SU-DHL-6 (cell line): ENCODE measurements at regions not wholly inside any gene's neighbourhood (a gene's known extent, or its start where the extent isn't known, plus 50 kb on each side); places are given as distances from the start of the nearest gene placed in this dataset.

ENCODE experiments used
- H2AFZ ChIP-seq: fragments of 200-600 bp; sonication (generic); 2 replicates; pipeline ENCODE4 v1.6.1; 2014; ENCODE audit warnings: low read depth, mild to moderate bottlenecking, moderate library complexity, mixed read lengths, antibody characterized with exemption, low read length; ENCODE audit not compliant: severe bottlenecking
- H3F3A ChIP-seq: fragments of 200-600 bp; shearing (Covaris generic); 2 replicates; pipeline ENCODE4 v1.6.0; 2016; ENCODE audit warnings: antibody characterized with exemption, mild to moderate bottlenecking; ENCODE audit not compliant: insufficient read depth
- H3K27ac ChIP-seq: fragments of 200-600 bp; sonication (generic); 2 replicates; pipeline ENCODE4 v1.5.1; 2016; ENCODE audit warnings: low read depth, mild to moderate bottlenecking, low read length, moderate library complexity, mixed read lengths
- H3K27me3 ChIP-seq: fragments of 200-600 bp; sonication (generic), shearing (Covaris generic); 2 replicates; pipeline ENCODE4 v1.6.0; 2014; ENCODE audit warnings: mild to moderate bottlenecking, low read length
- H3K36me3 ChIP-seq: fragments of 200-600 bp; sonication (generic); 2 replicates; pipeline ENCODE4 v1.6.1; 2014; ENCODE audit warnings: mild to moderate bottlenecking, low read length, mixed read lengths
- H3K4me2 ChIP-seq: fragments of 300-600, 200-600 bp; shearing (Covaris generic), sonication (generic); 2 replicates; pipeline ENCODE4 v1.6.0; 2014; ENCODE audit warnings: low read length, low read depth, mild to moderate bottlenecking; ENCODE audit not compliant: poor library complexity, severe bottlenecking
- H3K4me3 ChIP-seq: fragments of 200-600 bp; sonication (generic); 2 replicates; pipeline ENCODE4 v1.5.1; 2014; ENCODE audit warnings: antibody characterized with exemption, low read length, mild to moderate bottlenecking, mixed read lengths; ENCODE audit not compliant: insufficient read depth, poor library complexity, severe bottlenecking
- H3K79me2 ChIP-seq: fragments of 200-600 bp; sonication (generic); 2 replicates; pipeline ENCODE4 v1.6.1; 2014; ENCODE audit warnings: mild to moderate bottlenecking, low read length, moderate library complexity; ENCODE audit not compliant: insufficient read depth
- H3K9ac ChIP-seq: fragments of 200-600 bp; sonication (generic); 2 replicates; pipeline ENCODE4 v1.7.0; 2014; ENCODE audit warnings: mild to moderate bottlenecking, low read length
- H3K9me2 ChIP-seq: fragments of 200-600 bp; sonication (generic); replicated peaks from 2 replicates; pipeline ENCODE4 v1.6.1; 2014; ENCODE audit warnings: low read length; ENCODE audit not compliant: insufficient read depth
- H3K9me3 ChIP-seq: fragments of 200-600 bp; sonication (generic); 2 replicates; pipeline ENCODE4 v1.6.1; 2014; ENCODE audit warnings: low read length, mixed read lengths; ENCODE audit not compliant: insufficient read depth
- H4K20me1 ChIP-seq: fragments of 200-600 bp; sonication (generic); 2 replicates; pipeline ENCODE4 v1.6.1; 2014; ENCODE audit warnings: low read depth, mild to moderate bottlenecking, antibody characterized with exemption, low read length, moderate library complexity, mixed read lengths
- EZH2phosphoT487 ChIP-seq: fragments of 200-600 bp; sonication (generic), shearing (Covaris generic); conservative IDR thresholded peaks from 2 replicates; pipeline ENCODE4 v1.6.1; 2018; ENCODE audit warnings: mild to moderate bottlenecking, antibody characterized with exemption, low read length, moderate library complexity, mixed read lengths
- TF ChIP-seq, protein P1 (sequence below): fragments of 200-600 bp; sonication (generic); IDR thresholded peaks from one replicate; pipeline ENCODE4 v1.5.1; 2017; ENCODE audit warnings: antibody characterized with exemption, mild to moderate bottlenecking, low read length, moderate library complexity; ENCODE audit not compliant: insufficient read depth, poor library complexity, severe bottlenecking

- Histone ChIP-seq H3K9me3 (no peaks in the 10 kb centered on the region), H3K4me3 (no peak overlapping the region), H3K27ac (no peak overlapping the region), H3K27me3 (no peaks in the 10 kb centered on the region; the same call in 1 of the 2 replicates), H3K9ac (no peak overlapping the region), H3K4me2 (no peak overlapping the region), H4K20me1 (no peaks in the 10 kb centered on the region), H3K9me2 (no peaks in the 10 kb centered on the region), H3F3A (no peaks in the 10 kb centered on the region), H2AFZ (no peak overlapping the region), H3K79me2 (no peaks in the 10 kb centered on the region), H3K36me3 (no peaks in the 10 kb centered on the region)
- no peak for TF ChIP-seq EZH2phosphoT487
- TF ChIP-seq, protein P1, sequence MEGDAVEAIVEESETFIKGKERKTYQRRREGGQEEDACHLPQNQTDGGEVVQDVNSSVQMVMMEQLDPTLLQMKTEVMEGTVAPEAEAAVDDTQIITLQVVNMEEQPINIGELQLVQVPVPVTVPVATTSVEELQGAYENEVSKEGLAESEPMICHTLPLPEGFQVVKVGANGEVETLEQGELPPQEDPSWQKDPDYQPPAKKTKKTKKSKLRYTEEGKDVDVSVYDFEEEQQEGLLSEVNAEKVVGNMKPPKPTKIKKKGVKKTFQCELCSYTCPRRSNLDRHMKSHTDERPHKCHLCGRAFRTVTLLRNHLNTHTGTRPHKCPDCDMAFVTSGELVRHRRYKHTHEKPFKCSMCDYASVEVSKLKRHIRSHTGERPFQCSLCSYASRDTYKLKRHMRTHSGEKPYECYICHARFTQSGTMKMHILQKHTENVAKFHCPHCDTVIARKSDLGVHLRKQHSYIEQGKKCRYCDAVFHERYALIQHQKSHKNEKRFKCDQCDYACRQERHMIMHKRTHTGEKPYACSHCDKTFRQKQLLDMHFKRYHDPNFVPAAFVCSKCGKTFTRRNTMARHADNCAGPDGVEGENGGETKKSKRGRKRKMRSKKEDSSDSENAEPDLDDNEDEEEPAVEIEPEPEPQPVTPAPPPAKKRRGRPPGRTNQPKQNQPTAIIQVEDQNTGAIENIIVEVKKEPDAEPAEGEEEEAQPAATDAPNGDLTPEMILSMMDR = no peak
These were observed 111.3 kb upstream of the PRR20G start for GRCh38 chr3:127399154-127399553.

GRCh38 chr3:127396473-127396872 lies 108.6 kb upstream of the PRR20G start:
- Histone ChIP-seq H3K27me3 (no peaks in the 10 kb centered on the region; the same call in 1 of the 2 replicates), H3K9me3 (no peaks in the 10 kb centered on the region), H4K20me1 (no peaks in the 10 kb centered on the region), H3K4me3 (no peak overlapping the region), H3K36me3 (no peaks in the 10 kb centered on the region), H3K27ac (no peak overlapping the region), H3F3A (no peaks in the 10 kb centered on the region), H3K4me2 (no peak overlapping the region), H3K9me2 (no peaks in the 10 kb centered on the region), H3K9ac (no peak overlapping the region), H3K79me2 (no peaks in the 10 kb centered on the region), H2AFZ (no peak overlapping the region)
- TF ChIP-seq, protein P1 = no peak
- no peak for TF ChIP-seq EZH2phosphoT487

GRCh38 chr3:127395663-127396355 lies 108.0 kb upstream of the PRR20G start:
- H3K4me2 ChIP-seq = no peak overlapping the region
- H3K27ac ChIP-seq = no peak overlapping the region
- no peaks in the 10 kb centered on the region for H3K36me3 ChIP-seq
- H3K4me3 ChIP-seq = no peak overlapping the region
- H4K20me1 ChIP-seq = no peaks in the 10 kb centered on the region
- H3F3A ChIP-seq = no peaks in the 10 kb centered on the region
- no peaks in the 10 kb centered on the region for H3K79me2 ChIP-seq
- TF ChIP-seq, protein P1 = no peak
- TF ChIP-seq EZH2phosphoT487 = no peak
- no peaks in the 10 kb centered on the region for H3K9me2 ChIP-seq
- H3K9me3 ChIP-seq = no peaks in the 10 kb centered on the region
- no peak overlapping the region for H2AFZ ChIP-seq
- H3K9ac ChIP-seq = no peak overlapping the region
- no peaks in the 10 kb centered on the region; the same call in 1 of the 2 replicates for H3K27me3 ChIP-seq
